Activated T-helper 17 cell treated with anti-CD3 and anti-CD28 coated beads, Interleukin-2, amount 50 U/mL, for 72 hours (primary cell): ENCODE measurements at regions not wholly inside any gene's neighbourhood (a gene's known extent, or its start where the extent isn't known, plus 50 kb on each side); places are given as distances from the start of the nearest gene placed in this dataset.

Experiments used
- ATAC-seq: fragments of 150-1000 bp; cut with Tn5 transposase; replicated peaks from 2 replicates; pipeline ENCODE4 v1.10.0; 2021; ENCODE audit warnings: mild to moderate bottlenecking, moderate library complexity
- H3K27ac Mint-ChIP-seq: one replicate; pipeline ENCODE4 v1.8.0; 2022; ENCODE audit warnings: mixed read lengths
- H3K27me3 Mint-ChIP-seq: one replicate; pipeline ENCODE4 v1.8.0; 2022; ENCODE audit warnings: mixed read lengths
- H3K36me3 Mint-ChIP-seq: one replicate; pipeline ENCODE4 v1.8.0; 2022; ENCODE audit warnings: low read depth, mild to moderate bottlenecking, mixed read lengths
- H3K4me1 Mint-ChIP-seq: one replicate; pipeline ENCODE4 v1.8.0; 2022; ENCODE audit warnings: mixed read lengths
- H3K4me3 Mint-ChIP-seq: one replicate; pipeline ENCODE4 v1.8.0; 2022; ENCODE audit warnings: mild to moderate bottlenecking, mixed read lengths
- H3K9me3 Mint-ChIP-seq: one replicate; pipeline ENCODE4 v1.8.0; 2022; ENCODE audit warnings: mixed read lengths

GRCh38 chr6:74753883-74754600 lies 451.8 kb downstream of the COL12A1 start:
- peaks cover 4% of the 10 kb centered on the region for H3K9me3 Mint-ChIP-seq
- no peaks in the 10 kb centered on the region for H3K36me3 Mint-ChIP-seq
- no peaks in the 10 kb centered on the region for H3K27me3 Mint-ChIP-seq
- H3K27ac Mint-ChIP-seq, result no peak overlapping the region
- no peak overlapping the region for H3K4me3 Mint-ChIP-seq
- no peak for ATAC-seq
- no peaks in the 10 kb centered on the region for H3K4me1 Mint-ChIP-seq

- Mint-ChIP-seq H3K27ac (no peak overlapping the region), H3K27me3 (no peaks in the 10 kb centered on the region), H3K9me3 (peaks cover 4% of the 10 kb centered on the region), H3K4me1 (no peaks in the 10 kb centered on the region), H3K36me3 (no peaks in the 10 kb centered on the region), H3K4me3 (no peak overlapping the region)
- no peak for ATAC-seq
Observed at GRCh38 chr6:74752303-74752702, 453.6 kb downstream of the COL12A1 start.

- Mint-ChIP-seq H3K27ac (no peak overlapping the region), H3K4me1 (no peaks in the 10 kb centered on the region), H3K4me3 (no peak overlapping the region), H3K9me3 (peaks cover 7% of the 10 kb centered on the region), H3K27me3 (no peaks in the 10 kb centered on the region), H3K36me3 (no peaks in the 10 kb centered on the region)
- ATAC-seq, result no peak
Observed at GRCh38 chr6:74750826-74751225, 455.0 kb downstream of the COL12A1 start.

GRCh38 chr6:74749211-74750147 lies 456.4 kb downstream of the COL12A1 start:
- ATAC-seq, result no peak
- H3K27ac Mint-ChIP-seq, result no peak overlapping the region

GRCh38 chr6:74745670-74746069 lies 460.2 kb downstream of the COL12A1 start:
- Mint-ChIP-seq H3K27ac (no peak overlapping the region), H3K27me3 (no peaks in the 10 kb centered on the region), H3K4me3 (no peak overlapping the region), H3K36me3 (no peaks in the 10 kb centered on the region), H3K4me1 (no peaks in the 10 kb centered on the region), H3K9me3 (peaks cover 3% of the 10 kb centered on the region)
- ATAC-seq, result no peak

More at GRCh38 chr6:74749211-74750147, 456.4 kb downstream of the COL12A1 start:
- Mint-ChIP-seq H3K4me1 (no peaks in the 10 kb centered on the region), H3K9me3 (peaks cover 3% of the 10 kb centered on the region), H3K36me3 (no peaks in the 10 kb centered on the region), H3K27me3 (no peaks in the 10 kb centered on the region), H3K4me3 (no peak overlapping the region)

- Mint-ChIP-seq H3K27me3 (no peaks in the 10 kb centered on the region), H3K4me1 (no peaks in the 10 kb centered on the region), H3K27ac (no peak overlapping the region), H3K36me3 (no peaks in the 10 kb centered on the region), H3K4me3 (no peak overlapping the region), H3K9me3 (peaks cover 6% of the 10 kb centered on the region)
- no peak for ATAC-seq
Observed at GRCh38 chr6:74742793-74743508, 462.9 kb downstream of the COL12A1 start.

- H3K36me3 Mint-ChIP-seq, result no peaks in the 10 kb centered on the region
- peaks cover 6% of the 10 kb centered on the region for H3K9me3 Mint-ChIP-seq
- H3K27me3 Mint-ChIP-seq, result no peaks in the 10 kb centered on the region
- H3K4me1 Mint-ChIP-seq, result no peaks in the 10 kb centered on the region
- no peak for ATAC-seq
- H3K4me3 Mint-ChIP-seq, result no peak overlapping the region
- H3K27ac Mint-ChIP-seq, result no peak overlapping the region
Observed at GRCh38 chr6:74741646-74742045, 464.2 kb downstream of the COL12A1 start.

GRCh38 chr6:74735304-74735703 lies 470.5 kb downstream of the COL12A1 start:
- peaks cover 3% of the 10 kb centered on the region for H3K9me3 Mint-ChIP-seq
- no peak overlapping the region for H3K4me3 Mint-ChIP-seq

GRCh38 chr6:74734901-74735300 lies 471.0 kb downstream of the COL12A1 start:
- no peak overlapping the region for H3K27ac Mint-ChIP-seq
- no peak for ATAC-seq

More at GRCh38 chr6:74735304-74735703, 470.5 kb downstream of the COL12A1 start:
- Mint-ChIP-seq H3K27ac (no peak overlapping the region), H3K27me3 (no peaks in the 10 kb centered on the region), H3K36me3 (no peaks in the 10 kb centered on the region), H3K4me1 (no peaks in the 10 kb centered on the region)
- no peak for ATAC-seq

GRCh38 chr6:74733830-74734620 lies 471.8 kb downstream of the COL12A1 start:
- H3K4me1 Mint-ChIP-seq, result no peaks in the 10 kb centered on the region
- H3K4me3 Mint-ChIP-seq, result no peak overlapping the region
- no peaks in the 10 kb centered on the region for H3K27me3 Mint-ChIP-seq
- H3K9me3 Mint-ChIP-seq, result peaks cover 3% of the 10 kb centered on the region
- no peak overlapping the region for H3K27ac Mint-ChIP-seq
- no peak for ATAC-seq
- H3K36me3 Mint-ChIP-seq, result no peaks in the 10 kb centered on the region

More at GRCh38 chr6:74734901-74735300, 471.0 kb downstream of the COL12A1 start:
- Mint-ChIP-seq H3K36me3 (no peaks in the 10 kb centered on the region), H3K9me3 (peaks cover 6% of the 10 kb centered on the region), H3K4me3 (no peak overlapping the region), H3K4me1 (no peaks in the 10 kb centered on the region), H3K27me3 (no peaks in the 10 kb centered on the region)

GRCh38 chr6:74731931-74732330 lies 473.9 kb downstream of the COL12A1 start:
- Mint-ChIP-seq H3K27me3 (no peaks in the 10 kb centered on the region), H3K27ac (no peak overlapping the region)
- ATAC-seq, result no peak

GRCh38 chr6:74731204-74731603 lies 474.6 kb downstream of the COL12A1 start:
- H3K4me3 Mint-ChIP-seq, result no peak overlapping the region
- H3K27ac Mint-ChIP-seq, result no peak overlapping the region
- no peaks in the 10 kb centered on the region for H3K4me1 Mint-ChIP-seq
- no peak for ATAC-seq
- H3K36me3 Mint-ChIP-seq, result no peaks in the 10 kb centered on the region
- peaks cover 6% of the 10 kb centered on the region for H3K9me3 Mint-ChIP-seq
- H3K27me3 Mint-ChIP-seq, result no peaks in the 10 kb centered on the region

More at GRCh38 chr6:74731931-74732330, 473.9 kb downstream of the COL12A1 start:
- Mint-ChIP-seq H3K4me1 (no peaks in the 10 kb centered on the region), H3K4me3 (no peak overlapping the region), H3K9me3 (peaks cover 3% of the 10 kb centered on the region), H3K36me3 (no peaks in the 10 kb centered on the region)

- H3K4me3 Mint-ChIP-seq, result no peak overlapping the region
- H3K36me3 Mint-ChIP-seq, result no peaks in the 10 kb centered on the region
- ATAC-seq, result no peak
- peaks cover 10% of the 10 kb centered on the region for H3K9me3 Mint-ChIP-seq
- no peaks in the 10 kb centered on the region for H3K27me3 Mint-ChIP-seq
- no peak overlapping the region for H3K27ac Mint-ChIP-seq
- H3K4me1 Mint-ChIP-seq, result no peaks in the 10 kb centered on the region
Observed at GRCh38 chr6:74720923-74721322, 484.9 kb downstream of the COL12A1 start.

- Mint-ChIP-seq H3K27ac (no peak overlapping the region), H3K4me1 (no peaks in the 10 kb centered on the region), H3K36me3 (no peaks in the 10 kb centered on the region), H3K9me3 (peaks cover 10% of the 10 kb centered on the region), H3K4me3 (no peak overlapping the region), H3K27me3 (no peaks in the 10 kb centered on the region)
- no peak for ATAC-seq
Observed at GRCh38 chr6:74717591-74717990, 488.3 kb downstream of the COL12A1 start.
